Activated CD8-positive, alpha-beta memory T cell treated with anti-CD3 and anti-CD28 coated beads, Interleukin-2, amount 10 ng/mL, durations not matched to agents 7 days and 5 days (primary cell): ENCODE measurements at regions not wholly inside any gene's neighbourhood (a gene's known extent, or its start where the extent isn't known, plus 50 kb on each side); places are given as distances from the start of the nearest gene placed in this dataset.

Experiments
- ATAC-seq: fragments of 150-1000 bp; cut with Tn5 transposase; one replicate; pipeline ENCODE4 v1.10.0; 2021; ENCODE audit warnings: moderate library complexity
- CTCF ChIA-PET: fragments of 350-600 bp; sonication (Branson Sonifier 250); formaldehyde crosslinking; loops from one replicate; lab custom pipeline; 2021; ENCODE audit warnings: antibody characterized with exemption; lab: Charles Lee
- DNase-seq: peaks from one replicate; pipeline ENCODE4 v3.0.0-alpha.2; 2020
- H3K27ac Mint-ChIP-seq: one replicate; pipeline ENCODE4 v1.8.0; 2021; ENCODE audit warnings: mild to moderate bottlenecking, mixed read lengths
- H3K27me3 Mint-ChIP-seq: one replicate; pipeline ENCODE4 v1.8.0; 2021; ENCODE audit warnings: mixed read lengths
- H3K36me3 Mint-ChIP-seq: one replicate; pipeline ENCODE4 v1.8.0; 2021; ENCODE audit warnings: mild to moderate bottlenecking, mixed read lengths
- H3K4me1 Mint-ChIP-seq: one replicate; pipeline ENCODE4 v1.8.0; 2021; ENCODE audit warnings: mixed read lengths
- H3K4me3 Mint-ChIP-seq: one replicate; pipeline ENCODE4 v1.8.0; 2021; ENCODE audit warnings: mild to moderate bottlenecking, moderate library complexity, mixed read lengths
- H3K9me3 Mint-ChIP-seq: one replicate; pipeline ENCODE4 v1.8.0; 2022; ENCODE audit warnings: low read depth, mixed read lengths

DNA sequence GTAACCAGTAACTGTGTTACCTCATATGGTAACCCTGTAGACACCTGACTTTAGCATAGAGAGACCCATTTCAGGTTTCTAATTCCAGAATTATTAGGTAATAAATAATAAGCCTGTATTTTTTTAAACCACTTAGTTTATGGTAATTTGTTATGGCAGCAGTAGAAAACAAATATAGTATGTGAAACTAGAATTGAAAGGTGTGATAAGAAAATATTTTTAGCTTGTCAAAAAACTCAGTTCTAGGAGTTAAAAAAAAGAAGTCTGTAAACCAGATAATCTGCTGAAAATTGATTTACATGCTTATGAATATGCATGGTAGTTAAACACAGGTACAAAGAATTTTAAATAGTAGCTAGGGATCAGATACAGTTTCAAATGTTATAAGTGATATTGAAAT lies 695.0 kb upstream of the GJE1 start:
- no peaks in the 10 kb centered on the region for H3K4me1 Mint-ChIP-seq
- H3K27me3 Mint-ChIP-seq, result no peaks in the 10 kb centered on the region
- no peak overlapping the region for H3K4me3 Mint-ChIP-seq
- no peak overlapping the region for H3K27ac Mint-ChIP-seq
- DNase-seq (no peak), ATAC-seq (no peak)
- CTCF ChIA-PET, result no interaction called here
- no peaks in the 10 kb centered on the region for H3K9me3 Mint-ChIP-seq
- no peaks in the 10 kb centered on the region for H3K36me3 Mint-ChIP-seq

DNA sequence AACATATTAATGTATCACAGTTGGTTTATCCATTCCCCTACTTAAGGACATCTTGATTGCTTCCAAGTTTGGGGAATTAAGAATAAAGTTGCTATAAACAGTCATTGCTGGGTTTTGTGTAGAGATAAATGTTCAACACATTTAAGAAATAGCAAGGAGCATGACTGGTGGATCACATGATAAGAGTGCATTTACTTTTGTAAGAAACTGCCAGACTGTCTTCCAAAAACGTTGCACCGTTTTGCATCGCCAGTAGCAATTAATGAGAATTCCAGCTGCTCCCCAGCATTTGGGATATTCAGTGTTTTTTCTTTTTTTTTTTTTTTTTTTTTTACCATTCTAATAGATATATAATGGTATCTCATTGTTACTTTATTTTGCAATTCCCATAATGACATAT lies 695.7 kb upstream of the GJE1 start:
- no peak for DNase-seq
- H3K9me3 Mint-ChIP-seq, result no peaks in the 10 kb centered on the region
- no peak for ATAC-seq
- no peaks in the 10 kb centered on the region for H3K4me1 Mint-ChIP-seq
- H3K4me3 Mint-ChIP-seq, result no peak overlapping the region
- H3K27ac Mint-ChIP-seq, result no peak overlapping the region
- no peaks in the 10 kb centered on the region for H3K27me3 Mint-ChIP-seq
- CTCF ChIA-PET, result interaction anchor here (0.7 kb wide), 1 partner anchor 24 kb away, joined by 5 read pairs; no protein-coding TSS in a partner anchor
- H3K36me3 Mint-ChIP-seq, result no peaks in the 10 kb centered on the region

DNA sequence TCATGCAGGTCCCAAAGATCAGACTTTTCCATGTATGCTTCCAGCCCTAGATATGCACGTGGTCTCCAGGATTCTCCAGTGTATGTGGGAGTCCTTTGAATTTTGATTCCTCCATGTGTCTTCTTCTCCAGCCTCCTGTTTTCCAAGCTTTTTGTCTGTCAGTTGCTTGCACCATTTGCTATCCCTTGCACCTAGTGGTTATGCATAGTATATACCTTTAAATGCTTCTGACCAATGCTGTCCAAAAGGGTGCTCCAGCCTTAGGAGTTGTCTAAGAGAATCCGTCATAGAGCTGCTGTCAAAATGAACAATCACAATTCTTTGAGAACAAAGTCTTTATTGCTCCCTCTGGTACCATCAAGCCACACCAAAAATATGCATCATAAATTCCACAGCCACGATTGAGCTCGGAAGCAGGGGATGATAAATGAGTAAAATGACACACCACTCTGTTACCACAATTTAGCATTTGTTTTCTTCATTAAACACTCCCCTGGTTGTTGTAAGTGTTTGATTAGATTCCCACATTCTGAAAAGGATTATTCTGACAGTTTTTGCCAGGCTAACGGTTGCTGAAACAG lies 706.2 kb upstream of the GJE1 start:
- H3K4me3 Mint-ChIP-seq, result no peak overlapping the region
- CTCF ChIA-PET, result no interaction called here
- no peak for DNase-seq
- no peaks in the 10 kb centered on the region for H3K27me3 Mint-ChIP-seq
- no peaks in the 10 kb centered on the region for H3K4me1 Mint-ChIP-seq
- ATAC-seq, result no peak
- H3K9me3 Mint-ChIP-seq, result peaks cover 5% of the 10 kb centered on the region
- H3K27ac Mint-ChIP-seq, result no peak overlapping the region
- peaks cover 1% of the 10 kb centered on the region for H3K36me3 Mint-ChIP-seq

DNA sequence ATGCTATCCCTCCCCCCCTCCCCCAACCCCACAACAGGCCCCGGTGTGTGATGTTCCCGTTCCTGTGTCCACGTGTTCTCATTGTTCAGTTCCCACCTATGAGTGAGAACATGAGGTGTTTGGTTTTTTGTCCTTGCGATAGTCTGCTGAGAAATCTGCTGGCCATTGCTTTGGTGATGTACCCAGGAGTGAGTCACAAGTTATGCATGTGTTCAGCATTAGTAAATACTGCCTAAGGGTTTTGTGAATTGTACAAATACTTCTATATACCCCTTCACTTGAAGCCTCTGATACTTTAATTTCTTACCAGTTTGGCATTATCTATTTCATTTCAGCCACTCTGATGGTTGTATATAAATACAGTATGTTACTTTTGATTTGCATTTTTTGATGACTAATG lies 711.3 kb upstream of the GJE1 start:
- H3K4me3 Mint-ChIP-seq, result no peak overlapping the region
- H3K27me3 Mint-ChIP-seq, result no peaks in the 10 kb centered on the region
- CTCF ChIA-PET, result no interaction called here
- no peak for ATAC-seq
- no peak overlapping the region for H3K27ac Mint-ChIP-seq
- no peaks in the 10 kb centered on the region for H3K9me3 Mint-ChIP-seq
- no peaks in the 10 kb centered on the region for H3K36me3 Mint-ChIP-seq
- H3K4me1 Mint-ChIP-seq, result no peaks in the 10 kb centered on the region
- no peak for DNase-seq

DNA sequence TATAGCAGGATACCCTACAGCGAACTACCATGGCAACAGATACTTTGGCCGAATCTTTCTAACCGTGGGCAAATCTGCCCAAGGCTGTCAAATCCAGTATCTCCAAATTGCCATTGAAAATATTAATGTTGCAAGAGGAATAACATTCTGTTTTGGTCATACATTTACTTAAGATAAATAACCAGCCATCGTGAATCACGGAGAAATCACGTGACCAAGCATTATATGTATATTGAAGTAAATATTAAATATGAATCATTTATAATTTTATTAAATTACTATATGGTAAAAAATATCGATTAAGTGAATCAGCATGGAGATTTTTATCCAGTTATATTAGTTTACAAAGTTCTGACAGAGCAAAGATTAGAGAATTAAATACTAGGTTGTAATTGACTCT lies 714.6 kb upstream of the GJE1 start:
- DNase-seq (no peak), ATAC-seq (no peak)
- Mint-ChIP-seq H3K27ac (no peak overlapping the region), H3K36me3 (no peaks in the 10 kb centered on the region), H3K4me1 (no peaks in the 10 kb centered on the region), H3K4me3 (no peak overlapping the region), H3K27me3 (no peaks in the 10 kb centered on the region), H3K9me3 (no peaks in the 10 kb centered on the region)
- CTCF ChIA-PET, result no interaction called here

DNA sequence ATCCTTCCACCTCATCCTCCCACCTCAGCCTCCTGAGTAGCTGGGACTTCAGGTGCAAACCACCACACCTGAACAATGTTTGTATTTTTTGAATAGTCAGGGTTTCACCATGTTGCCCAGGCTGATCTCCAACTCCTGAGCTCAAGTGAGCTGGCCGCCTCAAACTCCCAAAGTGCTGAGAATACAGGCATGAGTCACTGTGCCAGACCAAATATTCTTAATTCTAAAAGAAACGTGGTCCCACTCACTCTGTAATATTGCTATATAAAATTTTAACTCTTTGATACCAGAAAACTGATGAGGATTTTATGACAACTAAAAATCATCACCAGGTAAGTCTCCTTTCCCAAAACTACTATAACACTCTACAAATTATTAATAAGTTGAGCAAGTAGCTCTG lies 716.8 kb upstream of the GJE1 start:
- no peaks in the 10 kb centered on the region for H3K9me3 Mint-ChIP-seq
- ATAC-seq (no peak), DNase-seq (no peak)
- H3K36me3 Mint-ChIP-seq, result no peaks in the 10 kb centered on the region
- H3K27ac Mint-ChIP-seq, result no peak overlapping the region
- H3K4me3 Mint-ChIP-seq, result no peak overlapping the region
- H3K27me3 Mint-ChIP-seq, result no peaks in the 10 kb centered on the region
- CTCF ChIA-PET, result no interaction called here
- no peaks in the 10 kb centered on the region for H3K4me1 Mint-ChIP-seq

DNA sequence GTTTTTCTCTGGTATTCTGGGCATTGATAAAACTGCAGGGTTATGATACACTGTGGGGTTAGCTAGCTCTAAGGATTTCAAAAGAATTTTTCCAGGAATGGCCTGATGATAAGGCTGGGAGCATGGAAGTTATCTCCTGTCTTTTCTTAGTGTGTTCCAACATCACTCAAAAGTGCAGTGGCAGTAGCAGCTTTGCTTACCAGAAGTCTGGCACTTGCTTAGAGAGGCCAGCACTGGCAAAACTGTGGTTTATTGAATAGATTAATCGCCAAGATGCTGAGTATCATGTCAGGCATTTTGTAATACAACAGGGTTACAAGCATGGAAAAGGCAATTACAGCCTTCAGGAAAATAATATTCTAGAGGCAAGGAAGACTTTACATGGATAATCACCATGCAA lies 719.5 kb upstream of the GJE1 start:
- CTCF ChIA-PET, result interaction anchor here (0.6 kb wide), 1 partner anchor 10 kb away, joined by 3 read pairs; no protein-coding TSS in a partner anchor
- DNase-seq, result no peak
- H3K4me1 Mint-ChIP-seq, result no peaks in the 10 kb centered on the region
- H3K36me3 Mint-ChIP-seq, result peaks cover 8% of the 10 kb centered on the region
- H3K27ac Mint-ChIP-seq, result no peak overlapping the region
- H3K9me3 Mint-ChIP-seq, result peaks cover 6% of the 10 kb centered on the region
- H3K4me3 Mint-ChIP-seq, result no peak overlapping the region
- no peaks in the 10 kb centered on the region for H3K27me3 Mint-ChIP-seq
- ATAC-seq, result no peak

DNA sequence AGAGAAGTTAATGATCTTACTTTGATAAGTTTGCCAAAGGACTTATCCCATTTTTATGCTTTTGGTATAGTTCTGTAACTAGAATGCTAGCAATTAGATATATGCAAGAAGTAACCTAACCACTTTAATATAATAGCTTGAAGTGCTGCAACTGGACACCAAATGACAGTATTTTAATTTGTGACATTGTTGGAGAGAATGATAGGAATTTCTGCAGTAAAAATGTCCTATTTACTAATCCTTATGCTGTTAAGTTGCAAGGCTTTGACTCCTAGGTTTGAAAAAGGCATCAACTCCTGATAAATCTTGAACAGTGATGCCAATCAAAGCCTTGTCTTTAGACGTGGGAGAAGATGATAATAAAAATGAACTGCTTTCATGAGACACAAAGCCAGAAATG lies 726.0 kb upstream of the GJE1 start:
- no peak overlapping the region for H3K27ac Mint-ChIP-seq
- H3K4me3 Mint-ChIP-seq, result no peak overlapping the region
- no peak for DNase-seq

DNA sequence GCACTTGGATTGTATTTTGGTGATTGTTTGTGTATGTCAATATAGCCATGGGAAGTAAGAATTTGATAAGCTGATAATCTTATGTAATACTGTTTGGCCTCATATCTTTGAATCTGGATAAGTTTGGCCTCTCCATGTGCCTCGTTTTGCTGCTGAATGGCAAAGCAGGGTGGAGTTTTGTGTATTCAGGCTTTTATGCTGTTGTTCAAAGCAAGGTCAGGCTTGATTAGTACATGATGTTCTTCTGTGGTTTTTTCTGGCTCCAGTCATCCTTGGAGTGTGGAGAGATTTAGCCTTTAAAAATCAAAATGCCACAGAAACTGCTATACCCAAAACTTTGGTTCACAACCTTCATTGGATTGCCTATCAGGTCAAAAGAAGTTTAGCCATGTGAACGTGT lies 728.9 kb upstream of the GJE1 start:
- H3K27ac Mint-ChIP-seq, result no peak overlapping the region
- CTCF ChIA-PET, result no interaction called here

More for the DNA sequence above, 726.0 kb upstream of the GJE1 start:
- Mint-ChIP-seq H3K9me3 (peaks cover 10% of the 10 kb centered on the region), H3K36me3 (peaks cover 8% of the 10 kb centered on the region), H3K27me3 (no peaks in the 10 kb centered on the region), H3K4me1 (peaks cover 11% of the 10 kb centered on the region)
- no peak for ATAC-seq
- CTCF ChIA-PET, result no interaction called here

DNA sequence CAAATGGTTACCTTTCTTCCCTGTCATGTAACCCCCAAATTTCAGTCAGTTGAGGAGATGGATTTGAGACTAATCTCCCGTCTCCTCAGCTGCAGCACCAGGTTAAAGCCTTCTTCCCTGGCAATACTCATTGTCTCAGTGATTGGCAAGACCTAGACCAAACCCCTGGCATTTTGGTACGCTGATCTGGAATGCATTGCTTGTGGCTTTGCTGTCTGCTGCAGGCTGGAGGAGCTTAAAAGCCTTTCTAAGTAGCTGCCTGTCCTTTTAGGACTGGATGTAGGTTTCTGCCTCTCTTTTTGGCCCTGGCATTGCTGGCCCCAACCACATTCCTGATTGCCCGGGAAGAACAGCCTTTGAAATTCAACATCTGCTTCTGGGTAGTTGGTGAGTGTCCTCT lies 729.6 kb upstream of the GJE1 start:
- CTCF ChIA-PET, result no interaction called here
- Mint-ChIP-seq H3K27me3 (no peaks in the 10 kb centered on the region), H3K4me3 (no peak overlapping the region), H3K4me1 (peaks cover 11% of the 10 kb centered on the region), H3K27ac (peak overlapping the region; percentile 47), H3K9me3 (peaks cover 4% of the 10 kb centered on the region), H3K36me3 (no peaks in the 10 kb centered on the region)
- no peak for DNase-seq
- no peak for ATAC-seq

More for the DNA sequence above, 728.9 kb upstream of the GJE1 start:
- ATAC-seq, result no peak
- Mint-ChIP-seq H3K4me3 (no peak overlapping the region), H3K9me3 (peaks cover 7% of the 10 kb centered on the region), H3K4me1 (peaks cover 11% of the 10 kb centered on the region), H3K36me3 (peaks cover 3% of the 10 kb centered on the region), H3K27me3 (no peaks in the 10 kb centered on the region)
- no peak for DNase-seq

DNA sequence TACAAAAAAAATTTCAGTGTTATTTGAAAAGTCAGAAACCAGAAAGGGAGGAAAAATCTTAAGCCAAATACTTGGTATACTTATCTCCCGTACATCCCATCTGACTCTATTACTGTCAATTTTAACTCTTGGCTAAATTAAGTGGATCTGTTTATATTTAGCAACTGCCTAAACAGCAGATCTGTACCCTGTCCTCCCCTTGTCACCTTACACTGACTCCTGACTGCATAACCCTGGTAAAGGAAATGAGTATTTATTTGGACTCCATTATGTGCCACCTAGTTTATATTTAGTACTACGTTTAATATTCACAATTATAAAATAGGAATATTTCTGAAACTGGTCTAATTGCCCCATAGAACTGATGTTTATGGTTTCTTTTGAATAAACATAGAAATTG lies 730.2 kb upstream of the GJE1 start:
- Mint-ChIP-seq H3K27ac (no peak overlapping the region), H3K4me1 (peaks cover 11% of the 10 kb centered on the region), H3K4me3 (no peak overlapping the region), H3K36me3 (no peaks in the 10 kb centered on the region), H3K27me3 (no peaks in the 10 kb centered on the region), H3K9me3 (peaks cover 4% of the 10 kb centered on the region)
- CTCF ChIA-PET, result no interaction called here
- DNase-seq (no peak), ATAC-seq (no peak)

DNA sequence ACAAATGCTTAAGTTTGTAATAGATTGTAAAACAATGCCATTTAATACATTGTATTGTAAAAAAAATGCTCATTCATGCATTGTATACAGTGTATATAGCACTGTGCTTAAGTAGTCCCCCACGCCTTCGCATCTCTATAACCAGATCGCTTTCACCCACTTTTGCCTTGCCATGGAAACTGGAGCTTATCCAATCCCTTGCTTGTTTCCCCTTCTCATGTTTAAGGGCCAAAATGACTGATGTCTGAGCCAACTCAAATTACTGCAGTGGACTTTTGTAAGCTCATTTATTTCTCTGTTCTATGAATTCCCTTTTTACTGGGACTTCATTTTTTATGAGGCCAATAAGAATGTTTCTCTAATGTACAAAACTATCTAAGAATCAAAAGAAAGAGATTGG lies 730.9 kb upstream of the GJE1 start:
- Mint-ChIP-seq H3K9me3 (peaks cover under 1% of the 10 kb centered on the region), H3K27me3 (no peaks in the 10 kb centered on the region), H3K4me1 (peaks cover 11% of the 10 kb centered on the region), H3K4me3 (no peak overlapping the region), H3K27ac (no peak overlapping the region), H3K36me3 (no peaks in the 10 kb centered on the region)
- CTCF ChIA-PET, result no interaction called here
- no peak for DNase-seq
- no peak for ATAC-seq

DNA sequence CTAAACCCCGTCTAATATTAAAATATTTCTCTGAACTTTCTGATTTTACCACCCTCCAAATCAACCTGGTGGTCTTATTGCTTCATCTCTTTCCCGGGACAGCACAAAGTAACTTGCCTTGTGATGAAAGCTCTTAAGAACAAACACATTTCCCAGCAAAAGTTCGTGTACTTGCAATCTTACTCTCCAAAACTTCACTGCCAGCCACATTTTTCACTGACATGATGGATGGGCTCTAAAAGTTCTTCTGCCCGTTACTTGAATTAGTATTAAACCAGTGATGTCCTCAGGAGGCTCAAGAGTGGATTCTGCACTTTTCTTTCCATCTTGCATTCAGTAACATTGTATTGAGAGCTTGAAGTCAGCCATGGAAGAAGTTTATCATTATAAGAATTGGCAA lies 731.6 kb upstream of the GJE1 start:
- CTCF ChIA-PET, result interaction anchor here (0.6 kb wide), 1 partner anchor 465 kb away, joined by 4 read pairs; no protein-coding TSS in a partner anchor
- no peak for ATAC-seq
- no peak overlapping the region for H3K4me3 Mint-ChIP-seq

DNA sequence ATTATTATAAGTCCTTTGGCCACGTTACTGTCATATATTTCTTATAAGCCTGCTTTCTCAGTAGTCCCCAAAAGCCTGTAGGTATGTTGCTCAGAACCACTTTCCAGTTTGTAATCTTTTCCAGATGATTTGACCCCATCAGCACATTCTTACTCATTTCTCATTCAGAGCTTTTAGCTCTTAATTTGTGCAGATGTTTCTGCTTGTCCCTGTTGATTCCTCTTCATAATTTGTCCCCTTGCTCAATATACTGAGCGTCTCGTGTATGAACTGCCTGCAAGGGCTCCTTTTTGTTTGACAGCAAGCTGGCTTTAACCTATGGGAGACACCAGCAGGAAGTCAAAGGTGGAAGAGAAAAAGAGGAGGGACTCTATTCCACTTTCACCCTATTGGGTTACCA lies 733.8 kb upstream of the GJE1 start:
- Mint-ChIP-seq H3K27me3 (no peaks in the 10 kb centered on the region), H3K27ac (no peak overlapping the region), H3K9me3 (no peaks in the 10 kb centered on the region), H3K36me3 (no peaks in the 10 kb centered on the region), H3K4me3 (no peak overlapping the region), H3K4me1 (peaks cover 11% of the 10 kb centered on the region)
- no peak for DNase-seq
- ATAC-seq, result no peak
- CTCF ChIA-PET, result no interaction called here

More for the DNA sequence above, 731.6 kb upstream of the GJE1 start:
- peaks cover 11% of the 10 kb centered on the region for H3K4me1 Mint-ChIP-seq
- no peaks in the 10 kb centered on the region for H3K36me3 Mint-ChIP-seq
- no peak overlapping the region for H3K27ac Mint-ChIP-seq
- no peaks in the 10 kb centered on the region for H3K9me3 Mint-ChIP-seq
- DNase-seq, result no peak
- no peaks in the 10 kb centered on the region for H3K27me3 Mint-ChIP-seq
